WTC11 (cell line): ENCODE measurements at regions not wholly inside any gene's neighbourhood (a gene's known extent, or its start where the extent isn't known, plus 50 kb on each side); places are given as distances from the start of the nearest gene placed in this dataset.

Experiments used
- CREM ChIP-seq: sonication (generic); formaldehyde crosslinking; IDR thresholded peaks from 2 replicates; pipeline ENCODE4 v1.8.1; 2022; ENCODE audit warnings: mild to moderate bottlenecking, missing genetic modification reagents, moderate library complexity
- CTCF ChIP-seq: fragments of 200-600 bp; IDR thresholded peaks from 2 replicates; pipeline ENCODE4 v1.8.0; 2022; ENCODE audit warnings: antibody characterized with exemption
- TP53 ChIP-seq: sonication (generic); formaldehyde crosslinking; IDR thresholded peaks from 2 replicates; pipeline ENCODE4 v1.8.1; 2023; ENCODE audit warnings: mild to moderate bottlenecking, missing genetic modification reagents
- ZNF423 ChIP-seq: fragments of 250-450 bp; sonication (Bioruptor Pico); IDR thresholded peaks from 2 replicates; pipeline ENCODE4 v2.1.2; 2022; ENCODE audit warnings: mild to moderate bottlenecking, moderate library complexity
- TF ChIP-seq, protein P1 (sequence below): sonication (generic); formaldehyde crosslinking; conservative IDR thresholded peaks from 2 replicates; pipeline ENCODE4 v1.8.1; 2023; ENCODE audit warnings: mild to moderate bottlenecking, low read depth, missing genetic modification reagents, moderate library complexity
- TF ChIP-seq, protein P2 (sequence below): sonication (generic); formaldehyde crosslinking; IDR thresholded peaks from 2 replicates; pipeline ENCODE4 v1.8.1; 2022; ENCODE audit warnings: low read depth, missing genetic modification reagents, borderline replicate concordance
- TF ChIP-seq, protein P3 (sequence below): sonication (generic); formaldehyde crosslinking; IDR thresholded peaks from 2 replicates; pipeline ENCODE4 v1.8.0; 2023; ENCODE audit warnings: missing genetic modification reagents
- TF ChIP-seq, protein P4 (sequence below): sonication (generic); formaldehyde crosslinking; IDR thresholded peaks from 2 replicates; pipeline ENCODE4 v1.8.1; 2023; ENCODE audit warnings: mild to moderate bottlenecking, missing genetic modification reagents, moderate library complexity

DNA sequence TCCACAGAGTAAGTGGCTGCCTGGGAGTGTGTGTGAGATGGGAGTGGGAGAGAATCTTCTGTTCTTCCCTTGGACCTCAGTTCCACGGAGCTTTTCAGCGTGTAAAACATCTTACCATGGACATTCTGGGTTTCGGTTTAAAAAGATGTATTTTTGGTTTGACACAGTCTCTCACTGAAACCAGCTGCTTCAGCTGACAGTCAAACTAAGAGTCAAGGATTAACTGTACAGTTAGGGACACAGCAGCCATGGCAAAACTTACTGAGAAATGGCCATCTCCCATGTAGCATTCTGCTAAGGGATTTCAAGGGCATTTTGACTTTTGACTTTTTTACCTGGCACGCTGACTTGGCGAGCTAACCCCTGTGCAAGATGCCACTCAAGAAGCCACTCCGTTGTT lies 93.8 kb upstream of the IL12B start:
- TF ChIP-seq, protein P1, sequence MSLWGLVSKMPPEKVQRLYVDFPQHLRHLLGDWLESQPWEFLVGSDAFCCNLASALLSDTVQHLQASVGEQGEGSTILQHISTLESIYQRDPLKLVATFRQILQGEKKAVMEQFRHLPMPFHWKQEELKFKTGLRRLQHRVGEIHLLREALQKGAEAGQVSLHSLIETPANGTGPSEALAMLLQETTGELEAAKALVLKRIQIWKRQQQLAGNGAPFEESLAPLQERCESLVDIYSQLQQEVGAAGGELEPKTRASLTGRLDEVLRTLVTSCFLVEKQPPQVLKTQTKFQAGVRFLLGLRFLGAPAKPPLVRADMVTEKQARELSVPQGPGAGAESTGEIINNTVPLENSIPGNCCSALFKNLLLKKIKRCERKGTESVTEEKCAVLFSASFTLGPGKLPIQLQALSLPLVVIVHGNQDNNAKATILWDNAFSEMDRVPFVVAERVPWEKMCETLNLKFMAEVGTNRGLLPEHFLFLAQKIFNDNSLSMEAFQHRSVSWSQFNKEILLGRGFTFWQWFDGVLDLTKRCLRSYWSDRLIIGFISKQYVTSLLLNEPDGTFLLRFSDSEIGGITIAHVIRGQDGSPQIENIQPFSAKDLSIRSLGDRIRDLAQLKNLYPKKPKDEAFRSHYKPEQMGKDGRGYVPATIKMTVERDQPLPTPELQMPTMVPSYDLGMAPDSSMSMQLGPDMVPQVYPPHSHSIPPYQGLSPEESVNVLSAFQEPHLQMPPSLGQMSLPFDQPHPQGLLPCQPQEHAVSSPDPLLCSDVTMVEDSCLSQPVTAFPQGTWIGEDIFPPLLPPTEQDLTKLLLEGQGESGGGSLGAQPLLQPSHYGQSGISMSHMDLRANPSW (CRISPR knock-in tag), result no peak
- TF ChIP-seq CREM (CRISPR knock-in tag), result no peak
- TF ChIP-seq ZNF423, result no peak
- no peak for TF ChIP-seq TP53 (CRISPR knock-in tag)
- TF ChIP-seq, protein P2, sequence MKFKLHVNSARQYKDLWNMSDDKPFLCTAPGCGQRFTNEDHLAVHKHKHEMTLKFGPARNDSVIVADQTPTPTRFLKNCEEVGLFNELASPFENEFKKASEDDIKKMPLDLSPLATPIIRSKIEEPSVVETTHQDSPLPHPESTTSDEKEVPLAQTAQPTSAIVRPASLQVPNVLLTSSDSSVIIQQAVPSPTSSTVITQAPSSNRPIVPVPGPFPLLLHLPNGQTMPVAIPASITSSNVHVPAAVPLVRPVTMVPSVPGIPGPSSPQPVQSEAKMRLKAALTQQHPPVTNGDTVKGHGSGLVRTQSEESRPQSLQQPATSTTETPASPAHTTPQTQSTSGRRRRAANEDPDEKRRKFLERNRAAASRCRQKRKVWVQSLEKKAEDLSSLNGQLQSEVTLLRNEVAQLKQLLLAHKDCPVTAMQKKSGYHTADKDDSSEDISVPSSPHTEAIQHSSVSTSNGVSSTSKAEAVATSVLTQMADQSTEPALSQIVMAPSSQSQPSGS, result no peak
- TF ChIP-seq CTCF, result no peak
- TF ChIP-seq, protein P3, sequence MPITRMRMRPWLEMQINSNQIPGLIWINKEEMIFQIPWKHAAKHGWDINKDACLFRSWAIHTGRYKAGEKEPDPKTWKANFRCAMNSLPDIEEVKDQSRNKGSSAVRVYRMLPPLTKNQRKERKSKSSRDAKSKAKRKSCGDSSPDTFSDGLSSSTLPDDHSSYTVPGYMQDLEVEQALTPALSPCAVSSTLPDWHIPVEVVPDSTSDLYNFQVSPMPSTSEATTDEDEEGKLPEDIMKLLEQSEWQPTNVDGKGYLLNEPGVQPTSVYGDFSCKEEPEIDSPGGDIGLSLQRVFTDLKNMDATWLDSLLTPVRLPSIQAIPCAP (CRISPR knock-in tag), result no peak
- TF ChIP-seq, protein P4, sequence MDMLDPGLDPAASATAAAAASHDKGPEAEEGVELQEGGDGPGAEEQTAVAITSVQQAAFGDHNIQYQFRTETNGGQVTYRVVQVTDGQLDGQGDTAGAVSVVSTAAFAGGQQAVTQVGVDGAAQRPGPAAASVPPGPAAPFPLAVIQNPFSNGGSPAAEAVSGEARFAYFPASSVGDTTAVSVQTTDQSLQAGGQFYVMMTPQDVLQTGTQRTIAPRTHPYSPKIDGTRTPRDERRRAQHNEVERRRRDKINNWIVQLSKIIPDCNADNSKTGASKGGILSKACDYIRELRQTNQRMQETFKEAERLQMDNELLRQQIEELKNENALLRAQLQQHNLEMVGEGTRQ (CRISPR knock-in tag), result no peak
